ENCODE measurements at regions not wholly inside any gene's neighbourhood (a gene's known extent, or its start where the extent isn't known, plus 50 kb on each side); places are given as distances from the start of the nearest gene placed in this dataset.

DNA sequence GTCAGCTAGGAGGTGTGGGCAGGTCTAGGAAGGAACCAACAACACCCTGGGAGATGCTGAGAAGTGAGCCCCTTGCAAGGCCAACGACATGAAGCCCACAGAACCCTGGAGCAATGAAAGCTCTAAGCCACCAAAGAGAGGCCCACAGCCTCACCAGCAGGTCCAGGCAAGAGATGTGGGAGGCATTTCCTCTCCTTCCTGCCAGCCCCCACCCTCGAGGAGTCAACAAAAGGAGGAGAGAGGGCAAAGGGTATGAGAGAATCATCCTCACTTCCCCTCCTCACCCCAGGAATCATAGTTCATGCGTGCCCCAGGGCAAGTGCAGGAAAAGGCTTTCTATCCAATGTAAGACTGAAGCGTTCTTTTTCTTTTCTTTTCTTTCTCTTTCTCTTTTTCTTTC is 195.8 kb downstream of the SHQ1 start:
- Histone ChIP-seq H3K14ac (ENCODE audit: insufficient read length) (no peak overlapping the region), H4K8ac (ENCODE audit: extremely low read depth, insufficient read depth, low read length) (no peak overlapping the region), H4K91ac (replicated peaks; ENCODE audit: insufficient read length, low read length) (no peak overlapping the region), H3K27me3 (replicated peaks in 1 of 4; ENCODE audit: control insufficient read depth in 3 of 4, extremely low read depth in 1 of 4, insufficient read depth in 3 of 4, low read length in 3 of 4) (no peaks in the 10 kb centered on the region; a peak in 1 of 7 replicates), H3K79me1 (ENCODE audit: low read depth, low read length) (no peaks in the 10 kb centered on the region), H3K23ac (ENCODE audit: insufficient read length) (no peak overlapping the region), H3K4ac (replicated peaks; ENCODE audit: insufficient read length, low read depth, low read length) (no peak overlapping the region), H3K79me2 (ENCODE audit: control insufficient read depth in 1 of 2, insufficient read depth in 2 of 2, low read length in 2 of 2) (no peaks in the 10 kb centered on the region), H2BK20ac (ENCODE audit: low read length) (no peak overlapping the region), H2BK15ac (ENCODE audit: low read length) (no peak overlapping the region), H3K4me3 (ENCODE audit: extremely low read depth in 1 of 4, insufficient read depth in 2 of 4, low read depth in 3 of 4, low read length in 4 of 4) (no peak overlapping the region), H2AK5ac (ENCODE audit: low read depth, low read length) (no peak overlapping the region), H3K23me2 (ENCODE audit: low read depth, low read length) (peaks cover 6% of the 10 kb centered on the region; the same call in 1 of the 2 replicates), H2BK5ac (ENCODE audit: low read depth, low read length) (no peak overlapping the region), H3K9ac (replicated peaks in 1 of 4; ENCODE audit: extremely low read depth in 1 of 4, low read depth in 3 of 4, low read length in 3 of 4) (no peak overlapping the region), H3K27ac (ENCODE audit: low read depth, low read length) (no peak overlapping the region), H4K20me1 (replicated peaks in 1 of 2; ENCODE audit: control insufficient read depth in 1 of 2, insufficient read depth in 2 of 2, low read length in 2 of 2) (no peaks in the 10 kb centered on the region), H2AFZ (ENCODE audit: low read length) (no peak overlapping the region), H3K4me2 (ENCODE audit: insufficient read depth in 1 of 2, low read depth in 2 of 2, low read length in 2 of 2) (no peak overlapping the region), H3K56ac (replicated peaks; ENCODE audit: insufficient read length, low read depth, low read length) (no peak overlapping the region), H2BK120ac (replicated peaks; ENCODE audit: low read depth, low read length) (no peak overlapping the region), H2BK12ac (ENCODE audit: low read depth, low read length) (no peak overlapping the region), H3K4me1 (replicated peaks in 1 of 4; ENCODE audit: control insufficient read depth in 3 of 4, insufficient read depth in 4 of 4, low read length in 3 of 4) (peaks cover 0 to 2% (median 0%) of the 10 kb centered on the region in 4 experiments; a peak in 1 of 7 replicates), H3K18ac (ENCODE audit: extremely low read depth, low read length) (no peak overlapping the region), H3K9me3 (ENCODE audit: insufficient read depth in 2 of 2, low read depth in 1 of 2, low read length in 1 of 2) (no peaks in the 10 kb centered on the region), H4K5ac (ENCODE audit: insufficient read length, low read depth, low read length) (no peak overlapping the region), H3K36me3 (ENCODE audit: control insufficient read depth in 2 of 4, insufficient read depth in 4 of 4, low read length in 3 of 4) (no peaks in the 10 kb centered on the region)
- ChIA-PET POLR2A (ENCODE audit: partially characterized antibody) (no interaction called here), CTCF (ENCODE audit: partially characterized antibody) (interaction anchor here (1.3 to 2.4 kb wide), 2 partner anchors 14 to 170 kb away, joined by 3 to 13 read pairs; no protein-coding TSS in a partner anchor)
- FAIRE-seq (no peak), DNase-seq (ENCODE audit: low read depth in 1 of 2, low spot score in 2 of 2) (no peak)
- WGBS, 2 experiments (ENCODE audit: extremely low coverage in 1 of 2, insufficient coverage in 1 of 2, insufficient read length in 1 of 2, insufficient replicate concordance in 2 of 2, low coverage in 1 of 2, low lambda C conversion rate in 2 of 2, missing lambda C conversion rate in 1 of 2), result 87% methylated on average over 3 of the region's 4 CpGs; no CpG with 5 or more reads in 1 of the 2 experiments
- TF ChIP-seq SRF (IDR thresholded peaks at IDR 0.05; ENCODE audit: low read depth, low read length), result no peak
- no peak for TF ChIP-seq CHD2 (IDR thresholded peaks at IDR 0.05; ENCODE audit: low read length)
- no peak for TF ChIP-seq KDM1A (IDR thresholded peaks at IDR 0.05; ENCODE audit: borderline replicate concordance, low read length)
- no peak for TF ChIP-seq CBX5 (IDR thresholded peaks at IDR 0.05; ENCODE audit: low read depth, low read length)

Measured in H1 (cell line).